ENCODE measurements at regions not wholly inside any gene's neighbourhood (a gene's known extent, or its start where the extent isn't known, plus 50 kb on each side); places are given as distances from the start of the nearest gene placed in this dataset.

- ATAC-seq: no peak
- Histone ChIP-seq H3K27ac (no peak overlapping the region), H3K36me3 (no peaks in the 10 kb centered on the region), H3K27me3 (no peaks in the 10 kb centered on the region), H3K4me1 (no peaks in the 10 kb centered on the region), H3K4me3 (no peak overlapping the region), H3K9me3 (no peaks in the 10 kb centered on the region)
- TF ChIP-seq CTCF (IDR thresholded peaks at IDR 0.05): no peak
- no peak for DNase-seq
- 92 to 97% methylated on average over 1 of the region's 1 CpG for WGBS, 2 donors
- no peak for FAIRE-seq
- intact Hi-C loops (cut with DNase I): no loop called here
These were observed 314.0 kb upstream of the CDIN1 start for GRCh38 chr15:36265422-36265821.

GRCh38 chr15:36271048-36271447 is 308.4 kb upstream of the CDIN1 start:
- TF ChIP-seq CTCF (IDR thresholded peaks at IDR 0.05): no peak
- Histone ChIP-seq H3K27me3 (no peaks in the 10 kb centered on the region), H3K4me3 (no peak overlapping the region), H3K27ac (no peak overlapping the region), H3K36me3 (no peaks in the 10 kb centered on the region), H3K4me1 (no peaks in the 10 kb centered on the region), H3K9me3 (no peaks in the 10 kb centered on the region)
- FAIRE-seq: no peak
- no peak for DNase-seq
- intact Hi-C loops (cut with DNase I): no loop called here
- WGBS, 2 donors: 61 to 75% methylated on average over 5 of the region's 5 CpGs
- no peak for ATAC-seq

GRCh38 chr15:36275656-36276055 is 303.8 kb upstream of the CDIN1 start:
- 64 to 79% methylated on average over 2 of the region's 2 CpGs for WGBS, 2 donors
- FAIRE-seq: no peak
- no peak for ATAC-seq

GRCh38 chr15:36278219-36278618 is 301.2 kb upstream of the CDIN1 start:
- WGBS, 2 donors: 63 to 84% methylated on average over 1 of the region's 1 CpG
- Histone ChIP-seq H3K4me1 (no peaks in the 10 kb centered on the region), H3K27me3 (no peaks in the 10 kb centered on the region), H3K36me3 (no peaks in the 10 kb centered on the region), H3K9me3 (peaks cover 0 to 5% (median 0%) of the 10 kb centered on the region in 4 donors), H3K4me3 (no peak overlapping the region), H3K27ac (no peak overlapping the region)
- no peak for FAIRE-seq
- intact Hi-C loops (cut with DNase I): no loop called here
- ATAC-seq: no peak
- no peak for DNase-seq
- TF ChIP-seq CTCF (IDR thresholded peaks at IDR 0.05): no peak

More at GRCh38 chr15:36275656-36276055, 303.8 kb upstream of the CDIN1 start:
- intact Hi-C loops (cut with DNase I): no loop called here
- DNase-seq: no peak
- H3K27ac ChIP-seq: no peak overlapping the region
- TF ChIP-seq CTCF (IDR thresholded peaks at IDR 0.05): no peak
- no peaks in the 10 kb centered on the region for H3K36me3 ChIP-seq
- H3K27me3 ChIP-seq: no peaks in the 10 kb centered on the region
- peaks cover 0 to 5% (median 0%) of the 10 kb centered on the region in 4 donors for H3K9me3 ChIP-seq
- no peak overlapping the region for H3K4me3 ChIP-seq
- no peaks in the 10 kb centered on the region for H3K4me1 ChIP-seq

GRCh38 chr15:36282821-36283220 is 296.6 kb upstream of the CDIN1 start:
- Histone ChIP-seq H3K27me3 (no peaks in the 10 kb centered on the region), H3K4me1 (no peaks in the 10 kb centered on the region), H3K36me3 (no peaks in the 10 kb centered on the region), H3K4me3 (no peak overlapping the region), H3K27ac (no peak overlapping the region), H3K9me3 (no peaks in the 10 kb centered on the region)
- TF ChIP-seq CTCF (IDR thresholded peaks at IDR 0.05): no peak
- ATAC-seq: no peak
- no peak for FAIRE-seq
- DNase-seq: no peak
- intact Hi-C loops (cut with DNase I): no loop called here
- WGBS, 2 donors: 54 to 79% methylated on average over 1 of the region's 1 CpG

All from pancreas (tissue), 10 donors.